HK-2 (cell line): ENCODE measurements at regions not wholly inside any gene's neighbourhood (a gene's known extent, or its start where the extent isn't known, plus 50 kb on each side); places are given as distances from the start of the nearest gene placed in this dataset.

Source experiments
- DNase-seq: peaks from one replicate; pipeline ENCODE4 v3.0.0-alpha.2; 2018; ENCODE audit not compliant: unreplicated experiment

DNA sequence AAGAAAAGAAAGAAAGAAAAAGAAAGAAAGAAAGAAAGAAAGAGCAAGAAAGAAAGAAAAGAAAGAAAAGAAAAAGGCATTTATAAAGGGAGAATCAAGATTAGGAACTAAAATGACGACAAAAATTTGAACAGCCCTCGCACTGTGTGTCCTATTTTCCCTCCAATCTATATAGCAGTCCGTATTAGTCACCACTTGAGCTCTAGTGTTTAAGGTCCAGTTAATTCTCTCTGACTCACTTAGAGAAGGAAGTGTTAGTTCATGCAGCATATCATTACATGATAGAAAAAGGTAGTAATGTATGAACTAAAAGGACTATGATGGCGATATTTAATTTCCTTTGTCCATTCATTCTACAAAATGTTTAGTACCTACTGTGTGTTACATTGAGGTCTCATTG, 122.7 kb downstream of the CBLL2 start:
- DNase-seq, result no peak

DNA sequence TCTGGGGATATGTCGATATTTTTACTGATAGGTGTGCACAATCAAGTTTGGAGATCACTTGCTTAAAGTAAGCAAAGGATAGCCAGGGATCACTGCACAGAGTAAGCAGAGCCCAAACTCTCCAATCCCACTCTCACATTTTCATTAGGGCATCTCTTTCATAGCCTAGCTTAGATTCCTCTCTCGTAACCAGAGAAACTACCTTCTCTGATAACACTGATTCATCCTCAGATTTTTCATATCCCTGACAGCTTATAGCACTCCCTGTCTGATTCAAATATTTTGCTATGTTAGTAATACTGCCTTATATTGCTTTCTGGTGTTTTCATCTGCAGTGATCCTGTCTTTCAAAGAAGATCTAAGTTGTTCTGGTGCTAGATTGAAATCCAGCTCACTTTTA, 123.7 kb downstream of the CBLL2 start:
- no peak for DNase-seq

DNA sequence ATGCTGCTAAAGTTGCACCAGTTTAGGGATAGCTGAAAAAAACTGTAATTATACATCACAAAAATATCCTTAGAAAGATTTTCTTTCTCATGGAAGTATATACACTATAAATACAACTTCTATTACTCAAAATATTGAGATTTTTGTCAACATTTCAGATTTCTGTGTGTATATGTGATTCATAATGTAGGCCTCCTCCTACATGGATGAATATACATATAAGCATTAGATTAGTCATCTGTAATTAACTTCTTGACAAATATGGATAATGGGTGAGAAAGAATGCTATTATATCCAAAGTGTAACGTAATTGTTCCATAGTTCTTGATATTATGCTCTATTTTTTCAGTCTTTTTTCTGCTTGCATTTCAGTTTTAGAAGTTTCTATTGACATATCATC, 124.9 kb downstream of the CBLL2 start:
- no peak for DNase-seq

DNA sequence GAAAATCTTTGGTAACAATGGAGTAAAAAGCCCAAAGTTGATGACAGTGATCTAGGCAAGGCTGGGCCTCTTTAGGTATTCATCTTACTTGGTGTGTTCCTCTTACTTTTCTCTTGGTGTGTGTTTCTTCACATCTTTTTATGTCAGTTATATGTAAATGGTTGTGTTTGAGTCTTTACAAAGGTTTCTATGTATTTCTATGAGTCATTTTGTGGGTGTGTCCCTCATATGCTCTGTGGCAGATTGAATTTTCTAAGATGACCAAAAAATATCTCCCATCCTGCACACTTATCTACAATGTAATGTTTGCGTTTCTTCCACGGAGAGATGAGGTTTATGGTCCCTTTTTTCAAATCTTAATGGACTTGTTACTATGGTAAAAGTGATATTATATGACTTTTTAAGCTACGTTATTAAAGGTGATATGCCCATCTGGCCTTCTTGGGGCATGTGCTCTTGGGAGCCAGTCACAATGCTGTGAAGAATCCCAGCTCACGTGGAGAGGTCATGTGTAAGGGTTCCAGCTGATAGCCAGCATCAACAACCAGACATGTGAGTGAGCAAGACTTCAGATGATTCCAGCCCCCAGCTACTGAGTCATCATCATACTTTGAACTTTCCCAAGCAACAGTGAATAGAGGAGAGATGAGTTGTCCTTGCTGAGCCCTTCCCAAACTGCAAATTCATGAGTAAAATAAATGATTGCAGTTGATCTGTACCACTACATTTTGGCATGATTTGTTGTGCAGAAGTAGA, 126.9 kb downstream of the CBLL2 start:
- peak; percentile 18 for DNase-seq

DNA sequence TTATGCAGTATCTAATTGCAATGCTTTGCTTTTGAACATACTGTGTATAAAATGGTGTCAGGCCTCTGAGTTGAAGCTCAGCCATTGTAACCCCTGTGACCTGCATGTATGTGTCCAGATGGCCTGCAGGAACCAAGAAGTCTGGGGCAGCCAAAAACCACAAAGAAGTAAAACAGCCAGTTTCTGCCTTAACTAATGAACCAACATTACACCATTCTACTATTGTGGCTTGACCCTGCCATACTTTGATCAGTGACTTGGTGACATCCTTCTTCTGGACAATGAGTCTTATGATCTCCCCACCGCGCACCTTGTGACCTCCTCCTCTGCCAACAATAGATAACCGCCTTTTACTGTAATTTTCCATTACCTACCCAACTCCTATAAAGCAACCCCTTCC, 131.6 kb downstream of the CBLL2 start:
- no peak for DNase-seq

DNA sequence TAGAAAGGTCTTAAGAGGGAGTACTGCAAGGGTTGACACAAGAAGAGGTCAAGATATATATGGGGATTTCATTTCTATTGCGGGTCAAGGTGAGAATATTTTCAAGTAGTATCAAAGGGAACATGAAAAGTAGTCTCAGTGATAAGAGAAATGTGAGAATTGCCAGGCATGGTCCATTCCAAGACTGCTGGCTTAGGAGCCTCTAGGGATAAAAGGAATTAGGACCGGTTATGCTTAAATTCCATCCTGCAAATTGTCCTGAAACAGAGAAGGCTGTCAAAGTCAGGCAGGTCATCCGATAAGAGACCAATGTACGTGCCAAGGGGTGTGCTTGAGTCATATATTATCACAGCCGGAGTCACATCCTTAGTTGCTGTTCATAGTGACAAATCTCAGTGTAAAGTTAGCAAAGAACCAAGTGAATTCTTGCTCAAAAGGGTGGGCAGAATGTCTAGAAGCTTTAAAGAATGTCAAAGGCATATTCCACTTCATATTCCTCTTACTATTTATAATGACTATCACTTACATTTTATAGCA, 133.6 kb downstream of the CBLL2 start:
- DNase-seq, result no peak

DNA sequence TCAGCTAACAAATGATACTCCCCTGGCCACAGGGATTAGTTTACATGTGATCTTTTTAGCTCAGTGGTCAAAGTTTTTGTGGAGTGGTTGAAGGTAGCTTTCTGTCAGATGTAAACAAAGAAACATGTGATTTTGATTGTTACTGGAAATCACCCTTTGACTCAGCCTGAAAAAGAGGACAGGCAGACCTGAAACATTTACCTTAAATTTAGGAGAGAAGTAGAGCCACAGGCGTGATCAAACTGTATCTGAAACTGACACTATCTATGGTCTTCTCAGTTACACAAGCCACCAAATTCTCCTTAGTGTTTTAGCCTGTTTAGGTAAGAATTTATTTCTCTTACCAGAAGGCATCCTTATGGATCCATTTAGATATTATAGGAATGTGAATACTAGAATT, 136.7 kb downstream of the CBLL2 start:
- no peak for DNase-seq

DNA sequence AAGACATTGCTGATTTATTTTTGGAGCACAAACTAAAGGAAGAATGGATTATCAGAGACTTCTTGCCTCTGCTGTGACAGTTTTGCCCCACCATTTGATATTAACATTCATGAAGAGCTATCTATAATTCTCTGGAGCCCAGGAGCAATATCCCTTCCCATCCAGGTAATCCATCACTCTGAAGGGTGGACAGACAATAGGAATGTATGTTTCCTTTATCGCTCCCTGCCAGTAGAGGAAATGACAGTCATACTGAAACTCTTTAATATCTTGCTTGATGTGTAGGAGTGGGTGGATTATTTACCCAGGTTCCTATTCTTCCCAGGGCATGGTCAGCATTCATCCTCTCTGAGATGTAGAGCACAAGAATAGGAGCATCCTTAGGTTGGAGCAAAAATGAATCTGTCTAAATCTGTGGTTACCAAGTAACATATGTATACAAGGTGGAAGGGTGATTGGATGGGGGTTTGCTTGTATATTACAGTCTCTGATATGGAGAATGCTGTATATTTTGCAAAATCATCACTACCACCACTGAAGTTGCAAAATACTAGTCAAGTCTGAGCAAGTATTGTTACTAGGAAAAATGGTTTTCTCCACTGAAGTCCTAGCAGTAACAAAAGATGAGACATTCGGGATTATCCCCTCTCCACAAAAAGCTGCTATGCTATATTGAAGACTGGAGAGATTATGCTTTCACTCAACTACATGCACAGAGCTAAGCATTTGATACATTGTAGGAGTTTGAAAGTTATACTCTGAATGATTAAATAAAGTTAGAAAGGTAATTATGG, 151.6 kb downstream of the CBLL2 start:
- DNase-seq, result no peak

DNA sequence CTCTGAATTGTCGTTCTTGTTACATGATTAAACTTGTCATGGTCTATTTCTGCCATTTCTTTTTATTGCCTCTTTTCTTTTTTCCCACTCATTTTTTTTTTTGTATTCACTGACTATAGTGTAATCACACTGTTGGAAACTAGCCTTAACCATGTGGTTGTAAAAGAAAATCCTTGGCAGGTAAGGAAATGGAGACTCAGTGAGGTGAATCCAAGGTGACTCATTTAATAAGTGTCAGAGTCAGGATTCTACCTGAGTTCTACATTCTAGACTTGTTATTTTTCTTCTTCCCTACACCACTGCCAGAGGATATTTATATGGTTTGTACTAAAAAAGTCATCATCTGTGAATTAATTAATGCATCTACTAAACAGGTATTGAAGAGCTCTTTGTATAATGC, 152.2 kb downstream of the CBLL2 start:
- DNase-seq, result no peak

DNA sequence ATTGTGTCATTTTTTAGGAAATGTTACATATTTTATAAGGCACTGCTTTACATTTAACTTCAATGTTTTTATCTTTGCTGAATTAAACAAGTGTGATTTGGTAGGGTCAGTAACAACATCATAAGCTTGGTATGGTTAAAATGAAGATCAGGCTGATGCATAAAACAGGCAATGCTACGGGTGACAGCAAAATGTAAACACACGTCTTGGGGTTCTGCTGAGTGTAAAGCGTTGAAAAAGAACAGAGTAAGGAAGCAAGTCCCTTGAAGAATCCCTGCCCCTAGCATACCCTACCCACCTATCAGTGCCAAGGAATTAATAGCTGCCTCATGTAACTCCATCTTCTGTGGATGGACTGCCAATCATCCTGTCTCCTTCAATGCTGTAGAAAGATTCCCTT, 157.0 kb downstream of the CBLL2 start:
- DNase-seq, result no peak

DNA sequence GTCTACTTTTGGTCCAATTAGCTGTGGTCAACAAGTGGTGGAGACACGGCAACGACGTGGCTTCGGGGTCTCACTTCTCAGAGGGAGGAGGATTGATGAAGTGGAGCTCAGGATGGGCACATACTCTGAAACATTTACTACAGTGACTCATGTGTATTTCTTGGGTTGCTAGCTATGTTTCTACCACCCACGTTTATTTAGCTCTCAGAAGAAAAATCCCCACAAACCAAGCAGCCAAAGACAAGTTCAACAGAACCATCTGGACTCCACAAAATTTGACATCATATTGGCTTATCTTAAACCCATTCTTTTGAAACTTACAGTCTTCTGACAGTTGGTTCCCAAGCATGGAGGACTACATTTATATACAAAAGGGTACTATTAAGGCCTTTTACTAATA, 158.0 kb downstream of the CBLL2 start:
- DNase-seq, result no peak

DNA sequence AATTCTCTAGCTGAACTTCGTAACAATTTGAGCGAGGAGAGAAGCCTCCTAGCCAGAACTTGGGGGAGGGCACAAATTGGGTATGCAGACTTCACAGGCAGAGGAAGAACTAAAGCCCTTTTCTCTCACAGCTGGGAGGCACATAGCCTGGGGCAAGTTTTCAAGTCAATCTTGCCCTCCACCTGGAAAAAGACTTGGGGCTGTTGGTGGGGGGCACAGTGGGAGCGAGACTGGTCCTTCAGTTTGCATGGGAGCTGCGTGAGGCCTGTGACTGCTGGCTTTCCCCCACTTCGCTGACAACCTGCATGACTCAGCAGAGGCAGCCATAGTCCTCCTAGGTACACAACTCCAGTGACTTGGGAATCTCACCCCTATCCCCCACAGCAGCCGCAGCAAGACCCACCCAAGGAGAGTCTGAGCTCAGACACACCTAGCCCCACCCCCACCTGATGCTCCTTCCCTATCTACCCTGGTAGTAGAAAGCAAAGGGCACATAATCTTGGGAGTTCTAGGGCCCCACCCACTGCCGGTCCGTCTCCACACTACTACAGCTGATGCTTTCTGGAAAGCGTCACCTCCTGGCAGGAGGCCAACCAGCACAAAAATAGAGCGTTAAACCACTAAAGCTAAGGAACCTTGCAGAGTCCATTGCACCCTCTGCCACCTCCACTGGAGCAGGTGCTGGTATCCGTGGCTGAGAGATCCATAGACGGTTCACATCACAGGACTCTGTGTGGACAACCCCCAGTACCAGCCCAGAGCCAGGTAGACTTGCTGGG, 160.8 kb downstream of the CBLL2 start:
- DNase-seq, result no peak

DNA sequence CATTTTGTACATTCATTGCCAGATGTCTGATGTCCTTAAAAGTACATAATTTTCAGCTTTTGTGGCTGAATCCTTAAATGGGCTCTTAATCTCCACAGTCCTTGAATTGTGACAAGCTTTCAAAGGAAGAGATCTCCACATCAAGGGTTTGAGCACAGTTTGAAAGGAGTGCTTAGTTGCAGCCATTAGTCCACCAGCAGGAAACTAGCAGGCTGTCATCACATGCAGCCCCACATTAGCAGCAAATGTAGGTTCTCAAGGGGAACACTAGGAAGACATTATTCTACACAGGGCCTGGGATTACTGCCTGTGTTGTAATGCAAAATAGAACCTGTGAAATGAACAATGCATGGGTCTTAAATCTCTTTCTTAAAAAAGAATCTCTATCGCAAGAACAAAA, 173.2 kb downstream of the CBLL2 start:
- no peak for DNase-seq

DNA sequence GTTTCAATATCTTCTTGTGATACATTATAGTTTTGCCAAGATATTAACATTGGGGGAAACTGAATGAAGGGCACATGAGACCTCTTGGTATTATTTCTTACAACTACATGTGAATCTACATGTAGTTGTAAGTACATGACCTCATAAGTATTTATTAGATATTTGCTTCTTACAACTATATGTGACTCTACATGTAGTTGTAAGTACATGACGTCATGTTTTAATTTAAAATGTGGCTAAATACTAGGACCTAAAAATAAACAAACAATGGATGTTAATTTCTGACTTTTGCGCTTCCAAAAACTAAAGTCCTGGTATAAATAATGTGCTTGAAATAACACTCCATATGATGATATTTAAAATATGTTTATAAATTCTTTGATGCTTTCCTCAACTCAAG, 190.2 kb downstream of the CBLL2 start:
- no peak for DNase-seq

DNA sequence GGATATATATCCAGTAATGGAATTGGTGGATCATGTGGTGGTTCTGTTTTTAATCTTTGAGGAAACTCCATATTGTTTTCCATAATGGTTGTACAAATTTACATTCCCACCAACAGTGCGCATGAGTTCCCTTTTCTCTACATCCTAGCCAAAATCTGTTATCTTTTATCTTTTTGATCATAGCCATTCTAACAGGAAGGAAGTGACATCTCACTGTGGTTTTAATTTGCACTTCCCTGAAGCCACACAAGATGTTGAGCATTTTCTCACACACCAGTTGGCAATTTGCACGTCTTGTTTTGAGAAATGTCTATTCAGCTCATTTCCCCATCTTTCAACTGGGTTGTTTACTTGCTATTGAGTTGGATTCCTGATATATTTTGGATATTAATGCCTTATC, 194.9 kb downstream of the CBLL2 start:
- DNase-seq, result no peak

DNA sequence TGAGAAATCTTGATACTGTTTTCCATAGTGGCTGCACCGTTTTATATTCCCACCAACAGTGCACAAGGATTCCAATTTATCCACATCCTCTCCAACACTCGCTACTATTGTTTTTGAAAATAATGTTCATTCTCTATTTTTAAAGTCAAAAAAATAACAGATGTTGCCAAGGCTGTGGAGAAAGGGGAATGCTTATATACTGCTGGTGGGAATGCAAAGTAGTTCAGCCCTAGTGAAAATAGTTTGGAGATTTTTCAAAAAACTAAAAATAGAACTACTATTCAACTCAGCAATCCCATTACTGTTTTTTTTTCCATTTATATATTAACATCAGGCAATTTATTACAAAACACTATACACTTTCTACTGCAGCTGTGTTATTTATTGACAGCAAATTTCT, 208.7 kb downstream of the CBLL2 start:
- no peak for DNase-seq

DNA sequence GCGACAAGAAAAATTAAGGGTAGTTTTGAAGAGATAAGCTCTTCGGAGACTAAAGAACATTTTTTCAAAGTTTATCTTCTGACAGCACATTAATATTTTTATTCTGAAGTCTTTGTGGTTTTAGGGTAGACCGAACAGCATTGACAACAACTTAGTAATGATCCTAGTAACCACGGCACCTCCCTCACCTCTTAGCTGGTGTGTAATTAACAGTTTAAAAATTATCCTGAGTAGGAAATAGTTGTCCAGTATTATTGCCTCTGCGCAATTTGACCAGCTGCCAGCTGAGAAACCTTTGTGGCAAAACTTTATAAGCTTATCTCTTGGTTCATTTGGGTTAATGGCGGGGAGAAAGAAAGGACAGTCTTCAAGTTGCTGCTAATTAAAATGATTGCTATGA, 213.6 kb downstream of the CBLL2 start:
- DNase-seq, result no peak

DNA sequence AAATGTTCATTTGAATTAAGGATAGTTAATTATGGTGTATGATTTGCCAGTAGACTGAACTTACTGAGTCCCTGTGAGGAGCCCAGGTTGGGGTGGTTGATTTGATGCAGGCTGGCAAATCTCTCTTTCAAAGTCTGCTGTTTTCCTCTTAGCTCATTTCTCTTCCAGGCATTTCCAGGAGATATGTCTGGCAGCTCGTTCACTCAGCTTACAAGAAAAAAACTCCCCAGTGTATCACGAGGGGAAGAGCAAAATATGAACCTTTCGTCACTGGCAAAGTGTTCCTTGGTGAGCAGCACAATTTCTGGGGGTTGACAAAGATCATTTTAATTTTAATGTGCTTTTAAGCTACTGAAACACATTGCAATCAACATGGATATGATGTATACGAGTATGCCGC, 244.2 kb downstream of the CBLL2 start:
- DNase-seq, result no peak

DNA sequence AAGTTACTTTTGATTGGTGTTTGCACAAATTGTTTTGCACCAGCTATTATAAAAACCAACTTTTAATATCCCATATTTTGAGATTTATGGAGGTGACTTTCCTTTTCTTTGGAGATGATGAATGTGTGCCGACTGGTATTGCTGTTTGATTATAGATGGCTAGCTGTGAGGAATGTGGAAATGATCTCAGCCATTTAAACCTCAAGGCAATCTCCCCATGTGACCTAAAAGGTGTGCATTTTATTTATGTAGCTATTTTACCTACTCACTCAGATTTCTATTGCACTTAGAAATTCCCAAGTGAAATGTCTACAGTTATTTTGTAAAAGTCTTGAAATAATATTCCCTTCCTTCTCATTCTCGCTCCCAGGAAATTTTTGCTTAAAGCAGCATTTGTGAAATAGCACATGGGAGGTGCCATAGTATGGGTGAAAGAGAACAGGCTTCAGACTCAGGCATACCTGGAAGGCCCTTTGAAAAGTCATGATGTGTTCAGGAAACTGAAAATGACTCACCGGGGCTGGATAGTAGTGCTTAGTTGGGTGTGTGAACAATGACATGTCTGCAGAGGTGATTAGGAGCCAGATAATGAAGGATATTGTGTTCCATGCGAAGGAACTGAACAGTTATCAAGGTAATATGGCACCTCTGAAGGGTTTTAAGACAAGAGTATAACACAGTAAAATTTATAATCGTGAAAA, 247.6 kb downstream of the CBLL2 start:
- DNase-seq, result peak; percentile 2

DNA sequence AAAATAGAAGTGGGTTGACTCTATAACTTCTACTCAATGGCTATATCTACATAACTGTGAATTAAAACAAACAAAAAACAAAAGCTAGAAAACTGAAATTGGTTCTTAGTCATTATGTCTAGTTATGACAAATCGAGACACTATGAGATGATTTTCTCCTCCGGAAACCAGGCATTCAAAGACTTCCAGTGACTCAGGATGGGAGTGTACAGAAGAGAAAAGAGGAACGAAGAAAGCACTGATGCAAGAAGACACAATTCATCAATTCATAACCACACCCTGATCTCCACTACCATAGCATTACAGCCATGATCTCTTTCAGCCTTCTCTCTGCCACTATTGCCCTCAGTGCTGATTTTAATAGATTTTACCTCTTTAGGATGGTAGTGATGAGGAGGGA, 253.6 kb downstream of the CBLL2 start:
- DNase-seq, result no peak

DNA sequence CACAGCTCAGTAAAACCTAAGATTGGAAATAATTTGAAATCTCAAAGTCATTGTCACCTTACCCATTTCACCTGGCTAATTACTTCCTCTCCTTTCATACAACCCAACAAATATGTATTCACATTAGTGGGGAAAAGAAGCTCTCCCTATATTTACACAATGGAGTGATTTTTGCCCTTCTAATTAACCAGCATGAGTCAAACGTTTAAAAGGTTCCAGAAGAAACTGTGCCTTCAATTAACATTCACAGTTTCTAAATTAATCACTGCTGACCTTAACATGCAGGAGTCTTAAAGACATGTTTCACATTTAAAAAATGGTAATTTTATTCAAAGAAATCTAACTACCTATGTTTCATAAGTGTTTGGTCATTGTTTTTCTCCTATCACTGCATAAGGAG, 254.6 kb downstream of the CBLL2 start:
- no peak for DNase-seq

DNA sequence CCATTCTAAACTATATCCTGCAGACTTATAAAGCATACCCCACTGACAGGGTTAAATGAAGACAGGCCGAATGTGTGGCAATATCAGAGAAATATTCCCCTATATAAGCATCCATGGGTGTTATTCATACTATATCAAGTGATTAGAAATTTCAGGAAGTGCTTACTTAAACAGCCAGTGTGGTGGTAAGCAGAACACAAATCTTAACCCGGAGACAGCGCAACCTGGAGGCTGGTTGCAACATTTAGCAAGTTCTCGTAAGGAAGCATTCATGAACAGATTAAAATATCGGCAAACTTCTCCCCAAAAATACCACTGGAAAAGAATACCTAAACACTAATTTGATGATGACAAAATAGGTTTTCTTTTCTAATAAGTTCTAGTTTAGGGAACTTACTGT, 261.2 kb downstream of the CBLL2 start:
- no peak for DNase-seq
